ENCODE measurements at regions not wholly inside any gene's neighbourhood (a gene's known extent, or its start where the extent isn't known, plus 50 kb on each side); places are given as distances from the start of the nearest gene placed in this dataset.

DNA sequence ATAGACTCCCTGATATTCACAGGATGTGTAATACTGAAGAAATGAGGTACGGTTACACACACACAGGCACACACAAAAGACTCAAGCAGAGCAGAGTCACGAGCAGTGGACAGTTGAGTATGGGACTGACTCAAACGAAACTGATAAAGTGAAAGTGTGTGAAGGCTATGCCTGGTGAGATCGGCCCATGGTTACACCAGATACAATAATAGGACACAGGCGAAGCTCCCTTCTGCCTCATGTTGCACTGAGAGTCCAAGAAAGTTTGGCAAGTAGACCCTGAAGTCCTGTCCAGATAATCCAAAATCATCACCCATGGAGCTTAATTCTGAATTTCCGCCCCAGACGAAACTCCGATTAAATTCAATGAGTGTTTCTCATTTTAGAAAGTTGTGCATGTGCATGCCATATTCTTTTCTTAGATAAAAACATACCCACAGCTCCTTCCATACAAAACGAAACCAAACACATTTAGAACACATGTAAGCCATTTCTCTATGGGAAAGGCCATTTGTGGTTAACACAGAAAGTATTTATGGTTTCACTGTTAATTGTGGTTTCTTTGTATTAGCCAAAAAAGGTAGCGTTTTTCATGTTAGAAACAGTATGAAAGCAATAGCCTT is 567.6 kb downstream of the PLCL1 start:
- no peak for TF ChIP-seq NFIC (IDR thresholded peaks at IDR 0.05)
- TF ChIP-seq, protein P1, sequence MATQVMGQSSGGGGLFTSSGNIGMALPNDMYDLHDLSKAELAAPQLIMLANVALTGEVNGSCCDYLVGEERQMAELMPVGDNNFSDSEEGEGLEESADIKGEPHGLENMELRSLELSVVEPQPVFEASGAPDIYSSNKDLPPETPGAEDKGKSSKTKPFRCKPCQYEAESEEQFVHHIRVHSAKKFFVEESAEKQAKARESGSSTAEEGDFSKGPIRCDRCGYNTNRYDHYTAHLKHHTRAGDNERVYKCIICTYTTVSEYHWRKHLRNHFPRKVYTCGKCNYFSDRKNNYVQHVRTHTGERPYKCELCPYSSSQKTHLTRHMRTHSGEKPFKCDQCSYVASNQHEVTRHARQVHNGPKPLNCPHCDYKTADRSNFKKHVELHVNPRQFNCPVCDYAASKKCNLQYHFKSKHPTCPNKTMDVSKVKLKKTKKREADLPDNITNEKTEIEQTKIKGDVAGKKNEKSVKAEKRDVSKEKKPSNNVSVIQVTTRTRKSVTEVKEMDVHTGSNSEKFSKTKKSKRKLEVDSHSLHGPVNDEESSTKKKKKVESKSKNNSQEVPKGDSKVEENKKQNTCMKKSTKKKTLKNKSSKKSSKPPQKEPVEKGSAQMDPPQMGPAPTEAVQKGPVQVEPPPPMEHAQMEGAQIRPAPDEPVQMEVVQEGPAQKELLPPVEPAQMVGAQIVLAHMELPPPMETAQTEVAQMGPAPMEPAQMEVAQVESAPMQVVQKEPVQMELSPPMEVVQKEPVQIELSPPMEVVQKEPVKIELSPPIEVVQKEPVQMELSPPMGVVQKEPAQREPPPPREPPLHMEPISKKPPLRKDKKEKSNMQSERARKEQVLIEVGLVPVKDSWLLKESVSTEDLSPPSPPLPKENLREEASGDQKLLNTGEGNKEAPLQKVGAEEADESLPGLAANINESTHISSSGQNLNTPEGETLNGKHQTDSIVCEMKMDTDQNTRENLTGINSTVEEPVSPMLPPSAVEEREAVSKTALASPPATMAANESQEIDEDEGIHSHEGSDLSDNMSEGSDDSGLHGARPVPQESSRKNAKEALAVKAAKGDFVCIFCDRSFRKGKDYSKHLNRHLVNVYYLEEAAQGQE (IDR thresholded peaks at IDR 0.05; ENCODE audit: low read depth) = no peak
- TF ChIP-seq YY1 (IDR thresholded peaks at IDR 0.05; ENCODE audit: low read depth) = no peak
- no peak for TF ChIP-seq EGR1 (IDR thresholded peaks at IDR 0.05)
- no peak for TF ChIP-seq ZBTB7A (IDR thresholded peaks at IDR 0.05; ENCODE audit: low read depth)
- TF ChIP-seq TAF1 (IDR thresholded peaks at IDR 0.05; ENCODE audit: low read depth) = no peak
- TF ChIP-seq, protein P2, sequence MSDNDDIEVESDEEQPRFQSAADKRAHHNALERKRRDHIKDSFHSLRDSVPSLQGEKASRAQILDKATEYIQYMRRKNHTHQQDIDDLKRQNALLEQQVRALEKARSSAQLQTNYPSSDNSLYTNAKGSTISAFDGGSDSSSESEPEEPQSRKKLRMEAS (IDR thresholded peaks at IDR 0.05) = no peak
- no peak for TF ChIP-seq EP300 (IDR thresholded peaks at IDR 0.05; ENCODE audit: borderline replicate concordance)
- TF ChIP-seq, protein P3, sequence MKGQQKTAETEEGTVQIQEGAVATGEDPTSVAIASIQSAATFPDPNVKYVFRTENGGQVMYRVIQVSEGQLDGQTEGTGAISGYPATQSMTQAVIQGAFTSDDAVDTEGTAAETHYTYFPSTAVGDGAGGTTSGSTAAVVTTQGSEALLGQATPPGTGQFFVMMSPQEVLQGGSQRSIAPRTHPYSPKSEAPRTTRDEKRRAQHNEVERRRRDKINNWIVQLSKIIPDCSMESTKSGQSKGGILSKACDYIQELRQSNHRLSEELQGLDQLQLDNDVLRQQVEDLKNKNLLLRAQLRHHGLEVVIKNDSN (IDR thresholded peaks at IDR 0.05) = no peak
- no peak for TF ChIP-seq CEBPB (IDR thresholded peaks at IDR 0.05)
- TF ChIP-seq RAD21 (IDR thresholded peaks at IDR 0.05; ENCODE audit: low read depth) = no peak
- TF ChIP-seq TCF12 (IDR thresholded peaks at IDR 0.05; ENCODE audit: low read depth) = no peak
- TF ChIP-seq FOXM1 (IDR thresholded peaks at IDR 0.05; ENCODE audit: borderline replicate concordance, low read depth) = no peak
- no peak for TF ChIP-seq CREB1 (IDR thresholded peaks at IDR 0.05; ENCODE audit: low read depth)
- no peak for TF ChIP-seq TEAD4 (IDR thresholded peaks at IDR 0.05)

DNA sequence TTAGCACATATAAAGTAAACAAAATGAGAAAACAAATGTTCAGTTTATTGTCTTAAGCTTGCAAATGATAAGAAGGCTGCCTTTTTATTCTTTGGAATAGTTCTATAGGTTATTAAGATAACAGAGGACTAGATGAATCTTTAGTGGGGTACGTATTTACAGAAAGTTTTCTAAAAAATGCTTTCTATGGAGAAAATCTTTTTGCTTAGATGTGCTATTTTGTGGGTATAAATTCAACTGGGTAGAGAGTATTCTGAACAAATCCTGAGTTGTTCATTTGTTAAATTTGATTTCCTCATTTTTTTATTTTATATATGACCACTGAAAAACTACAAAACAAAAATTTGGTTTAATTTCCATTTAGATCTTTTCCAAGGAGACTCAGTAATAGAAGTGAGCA is 566.9 kb downstream of the PLCL1 start:
- TF ChIP-seq CREB1 (IDR thresholded peaks at IDR 0.05; ENCODE audit: low read depth) = no peak
- no peak for TF ChIP-seq TEAD4 (IDR thresholded peaks at IDR 0.05)
- no peak for TF ChIP-seq NFIC (IDR thresholded peaks at IDR 0.05)
- TF ChIP-seq TAF1 (IDR thresholded peaks at IDR 0.05; ENCODE audit: low read depth) = no peak
- TF ChIP-seq EGR1 (IDR thresholded peaks at IDR 0.05) = no peak
- TF ChIP-seq RAD21 (IDR thresholded peaks at IDR 0.05; ENCODE audit: low read depth) = no peak
- TF ChIP-seq, protein P1 (IDR thresholded peaks at IDR 0.05; ENCODE audit: low read depth) = no peak
- TF ChIP-seq CEBPB (IDR thresholded peaks at IDR 0.05) = no peak
- no peak for TF ChIP-seq EP300 (IDR thresholded peaks at IDR 0.05; ENCODE audit: borderline replicate concordance)
- TF ChIP-seq TCF12 (IDR thresholded peaks at IDR 0.05; ENCODE audit: low read depth) = no peak
- TF ChIP-seq FOXM1 (IDR thresholded peaks at IDR 0.05; ENCODE audit: borderline replicate concordance, low read depth) = no peak
- TF ChIP-seq ZBTB7A (IDR thresholded peaks at IDR 0.05; ENCODE audit: low read depth) = no peak
- no peak for TF ChIP-seq YY1 (IDR thresholded peaks at IDR 0.05; ENCODE audit: low read depth)
- TF ChIP-seq, protein P2 (IDR thresholded peaks at IDR 0.05) = no peak
- TF ChIP-seq, protein P3 (IDR thresholded peaks at IDR 0.05) = no peak

DNA sequence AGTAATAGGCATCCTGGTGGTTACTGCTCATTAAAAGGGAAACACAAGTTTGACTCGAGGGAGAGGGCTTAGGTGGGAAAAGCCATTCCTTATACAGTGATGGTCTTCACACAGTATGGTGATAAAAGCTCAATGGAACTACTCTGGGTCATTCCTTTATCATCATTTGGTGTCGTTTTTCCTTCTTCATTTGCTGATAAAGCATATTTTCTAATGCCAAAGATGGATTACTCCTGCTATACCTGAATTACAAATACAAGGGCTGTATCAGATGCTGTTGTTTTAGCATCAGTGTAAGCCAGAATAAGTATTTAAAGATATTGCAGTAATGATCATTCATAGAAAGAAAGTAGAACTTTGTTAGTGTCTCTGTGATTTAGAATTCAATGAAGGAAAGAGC is 563.7 kb downstream of the PLCL1 start:
- TF ChIP-seq EGR1 (IDR thresholded peaks at IDR 0.05) (no peak), CEBPB (IDR thresholded peaks at IDR 0.05) (no peak), TCF12 (IDR thresholded peaks at IDR 0.05; ENCODE audit: low read depth) (no peak), RAD21 (IDR thresholded peaks at IDR 0.05; ENCODE audit: low read depth) (no peak), CREB1 (IDR thresholded peaks at IDR 0.05; ENCODE audit: low read depth) (no peak), FOXM1 (IDR thresholded peaks at IDR 0.05; ENCODE audit: borderline replicate concordance, low read depth) (no peak), TEAD4 (IDR thresholded peaks at IDR 0.05) (no peak)
- TF ChIP-seq, protein P3 (IDR thresholded peaks at IDR 0.05) = no peak
- TF ChIP-seq, protein P1 (IDR thresholded peaks at IDR 0.05; ENCODE audit: low read depth) = no peak

DNA sequence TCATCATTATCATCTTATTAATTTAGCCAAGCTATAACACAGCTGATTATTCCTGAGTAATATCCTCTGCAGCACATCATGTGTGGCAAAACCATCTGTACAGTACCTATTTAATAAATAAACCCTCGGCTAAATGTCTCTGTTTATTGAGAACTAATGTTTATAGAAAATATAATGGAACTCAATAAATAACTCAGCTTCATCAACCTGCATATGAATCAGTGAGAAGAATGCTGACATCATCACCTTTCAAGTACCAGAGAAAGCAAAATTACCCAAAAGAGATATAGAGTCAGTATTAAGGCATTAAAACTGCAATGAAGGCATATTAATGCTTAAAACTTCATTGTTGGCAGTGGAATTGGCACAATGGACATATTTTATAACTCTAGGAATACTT is 558.3 kb downstream of the PLCL1 start:
- no peak for TF ChIP-seq FOXM1 (IDR thresholded peaks at IDR 0.05; ENCODE audit: borderline replicate concordance, low read depth)
- TF ChIP-seq TEAD4 (IDR thresholded peaks at IDR 0.05) = no peak
- TF ChIP-seq CREB1 (IDR thresholded peaks at IDR 0.05; ENCODE audit: low read depth) = no peak
- TF ChIP-seq, protein P2 (IDR thresholded peaks at IDR 0.05) = no peak
- TF ChIP-seq RAD21 (IDR thresholded peaks at IDR 0.05; ENCODE audit: low read depth) = no peak
- no peak for TF ChIP-seq YY1 (IDR thresholded peaks at IDR 0.05; ENCODE audit: low read depth)
- TF ChIP-seq, protein P1 (IDR thresholded peaks at IDR 0.05; ENCODE audit: low read depth) = no peak
- no peak for TF ChIP-seq CEBPB (IDR thresholded peaks at IDR 0.05)
- no peak for TF ChIP-seq EP300 (IDR thresholded peaks at IDR 0.05; ENCODE audit: borderline replicate concordance)
- TF ChIP-seq, protein P3 (IDR thresholded peaks at IDR 0.05) = no peak

All from Ishikawa (cell line).